GM21825 (cell line): ENCODE measurements at regions not wholly inside any gene's neighbourhood (a gene's known extent, or its start where the extent isn't known, plus 50 kb on each side); places are given as distances from the start of the nearest gene placed in this dataset.
"Not testable (repeated sequence)": the region's sequence is repeated elsewhere in the genome, so short reads cannot be mapped to it uniquely, and the experiment has no call there.

Experiments used
- ATAC-seq: cut with Tn5 transposase; IDR thresholded peaks from one replicate; pipeline ENCODE4 v1.9.1; 2021; ENCODE audit warnings: mild to moderate bottlenecking, moderate library complexity; ENCODE audit not compliant: unreplicated experiment

DNA sequence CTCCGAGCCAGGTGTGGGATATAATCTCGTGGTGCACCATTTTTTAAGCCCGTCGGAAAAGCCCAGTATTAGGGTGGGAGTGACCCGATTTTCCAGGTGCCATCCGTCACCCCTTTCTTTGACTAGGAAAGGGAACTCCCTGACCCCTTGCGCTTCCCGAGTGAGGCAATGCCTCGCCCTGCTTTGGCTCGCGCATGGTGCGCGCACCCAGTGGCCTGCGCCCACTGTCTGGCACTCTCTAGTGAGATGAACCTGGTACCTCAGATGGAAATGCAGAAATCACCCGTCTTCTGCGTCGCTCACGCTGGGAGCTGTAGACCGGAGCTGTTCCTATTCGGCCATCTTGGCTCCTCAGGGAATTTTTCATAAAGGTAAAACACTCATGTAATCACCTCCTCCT, 63.9 kb downstream of the RWDD3 start:
- not testable (repeated sequence) for ATAC-seq

DNA sequence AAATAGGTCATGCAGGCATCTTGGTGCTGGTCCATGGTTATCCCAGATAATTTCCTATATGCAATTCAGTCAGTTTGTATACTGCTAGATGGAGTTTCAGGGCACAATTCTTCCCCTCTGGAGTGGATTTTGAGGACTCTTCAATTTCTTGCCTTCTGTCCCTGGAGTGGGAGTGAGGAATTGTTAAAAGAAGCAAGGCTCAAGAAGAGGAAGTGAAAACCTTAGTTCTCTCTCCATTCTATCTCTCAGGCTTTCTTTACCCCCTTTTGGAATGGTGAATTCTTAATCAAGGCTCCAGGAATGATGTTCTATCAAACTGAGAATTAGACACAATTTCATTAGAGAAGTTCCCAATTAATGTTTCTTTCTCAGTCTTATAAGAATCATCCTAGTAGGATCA, 67.1 kb downstream of the RWDD3 start:
- no peak for ATAC-seq

DNA sequence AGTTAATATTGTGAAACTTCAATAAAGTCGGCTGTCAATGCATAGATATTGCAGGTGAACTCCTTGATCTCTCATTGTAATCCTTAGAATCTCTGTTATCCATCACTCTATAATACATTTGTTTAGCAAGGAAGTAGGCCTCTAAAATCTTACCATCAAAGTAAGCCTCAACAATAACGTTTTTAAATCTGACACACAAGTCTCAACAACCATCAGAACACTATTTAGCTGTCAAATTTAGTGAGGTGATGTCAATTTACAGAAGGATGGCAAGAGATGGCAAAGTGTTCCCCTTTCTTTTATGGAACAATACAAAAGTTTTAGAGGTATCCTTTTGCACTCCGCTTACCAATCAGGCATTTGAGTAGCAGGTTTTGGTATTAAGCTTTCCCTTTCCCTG, 67.6 kb downstream of the RWDD3 start:
- no peak for ATAC-seq

DNA sequence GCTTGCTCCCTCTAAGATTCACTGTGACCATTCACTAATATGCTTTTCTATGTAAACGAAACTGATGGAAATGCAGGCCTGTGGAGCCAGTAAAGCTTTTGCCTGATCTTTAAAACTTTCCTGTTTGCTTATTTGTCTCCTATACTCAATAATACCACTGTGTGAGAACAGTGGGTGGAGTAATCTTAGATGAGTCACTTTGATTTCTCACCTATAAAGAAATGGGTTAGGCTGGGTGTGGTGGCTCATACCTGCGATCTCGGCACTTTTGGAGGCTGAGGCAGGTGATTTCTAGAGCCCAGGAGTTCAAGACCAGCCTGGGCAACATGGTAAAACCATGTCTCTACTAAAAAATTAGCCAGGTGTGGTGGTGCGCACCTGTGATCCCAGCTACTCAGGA, 70.8 kb downstream of the RWDD3 start:
- no peak for ATAC-seq

DNA sequence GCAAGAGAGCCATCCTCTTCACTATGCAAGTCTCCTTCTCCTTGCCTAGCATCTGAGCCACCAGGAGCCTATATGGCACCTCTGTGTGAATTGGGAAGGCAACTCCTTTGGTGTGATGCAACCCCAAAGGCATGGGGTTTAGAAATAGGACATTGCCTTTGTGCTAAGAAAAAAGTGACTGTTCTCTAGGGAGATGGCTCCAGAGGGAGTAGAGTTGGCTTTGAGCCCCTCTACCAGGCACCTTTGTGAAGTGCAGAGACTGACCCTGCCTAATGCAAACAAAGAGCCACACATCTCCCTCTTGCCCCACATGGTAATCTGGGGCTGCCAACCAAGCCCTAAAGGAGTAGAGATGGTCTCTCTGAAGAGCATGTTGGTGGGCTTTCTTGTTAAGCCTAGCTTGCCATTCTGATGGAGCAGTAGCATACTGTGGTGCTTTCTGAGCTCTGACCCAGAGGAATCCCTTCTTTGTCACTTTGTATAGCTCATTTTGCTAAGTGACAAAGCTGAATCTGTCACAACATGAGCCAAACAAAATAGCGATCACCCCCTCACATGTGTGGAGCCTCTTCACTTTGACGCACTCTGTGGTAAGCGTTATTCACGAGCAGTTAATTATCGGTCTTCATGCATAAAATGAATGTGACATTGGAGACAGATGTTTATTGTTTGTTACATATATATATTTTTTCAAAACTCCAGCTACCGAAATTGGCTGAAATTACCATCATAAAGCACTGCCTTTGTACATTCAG, 74.4 kb downstream of the RWDD3 start:
- no peak for ATAC-seq

DNA sequence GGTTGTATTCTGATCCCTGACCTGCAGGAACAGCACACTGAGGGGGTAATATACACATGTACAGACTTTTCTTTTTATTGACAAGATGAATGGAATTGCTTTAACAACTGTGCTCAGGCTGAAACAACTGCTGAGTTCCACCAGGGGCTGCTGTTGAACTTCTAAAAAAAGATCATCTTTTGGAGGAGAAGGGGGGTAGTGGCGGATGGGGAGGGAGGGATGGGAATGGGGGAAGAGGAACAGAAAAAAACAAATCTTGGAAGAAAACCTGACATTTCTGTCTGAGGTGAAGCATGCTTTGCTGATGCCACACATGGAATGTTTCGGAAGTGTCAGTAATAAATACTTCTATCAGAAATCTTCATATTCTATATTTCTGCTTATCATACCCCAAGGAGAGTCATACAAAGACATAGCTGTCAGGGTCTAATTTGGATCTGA, 75.0 kb downstream of the RWDD3 start:
- no peak for ATAC-seq

DNA sequence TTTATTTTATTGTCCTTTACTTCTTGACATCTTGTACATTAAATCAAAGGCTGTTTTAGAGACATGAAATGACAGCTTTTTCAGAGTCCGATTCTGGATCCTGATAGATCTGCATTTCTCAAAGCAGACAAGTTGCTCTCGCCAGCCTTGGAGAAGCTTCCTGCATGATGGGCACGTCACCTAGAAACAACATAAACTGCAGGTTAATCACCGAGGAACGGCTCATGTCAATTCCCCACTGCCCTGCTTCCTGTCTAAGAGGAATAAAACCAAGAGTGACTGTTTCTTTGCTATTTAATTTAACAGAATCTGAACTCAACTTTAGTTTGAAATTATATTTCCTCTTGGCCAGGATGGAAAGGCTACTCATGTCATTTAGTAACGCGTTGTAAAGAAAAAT, 77.0 kb downstream of the RWDD3 start:
- no peak for ATAC-seq

DNA sequence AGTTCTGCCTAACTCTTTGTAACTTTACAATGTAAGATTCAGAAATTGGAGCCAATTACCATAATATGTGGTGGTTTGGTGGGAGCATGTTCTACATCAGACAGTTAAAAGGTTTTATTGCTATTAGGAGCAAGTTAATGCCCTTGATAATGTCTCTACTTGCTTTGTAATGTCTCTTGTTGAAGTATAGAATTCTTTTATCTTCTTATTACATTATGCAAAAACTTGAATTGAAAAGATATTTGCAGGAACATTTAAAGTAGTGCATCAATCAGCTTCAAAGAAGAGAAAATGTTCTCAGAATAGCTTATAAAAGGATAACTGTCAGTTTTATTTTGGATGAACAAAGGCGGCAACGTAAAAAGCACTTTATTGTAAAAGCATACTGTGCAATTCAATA, 77.8 kb downstream of the RWDD3 start:
- no peak for ATAC-seq

DNA sequence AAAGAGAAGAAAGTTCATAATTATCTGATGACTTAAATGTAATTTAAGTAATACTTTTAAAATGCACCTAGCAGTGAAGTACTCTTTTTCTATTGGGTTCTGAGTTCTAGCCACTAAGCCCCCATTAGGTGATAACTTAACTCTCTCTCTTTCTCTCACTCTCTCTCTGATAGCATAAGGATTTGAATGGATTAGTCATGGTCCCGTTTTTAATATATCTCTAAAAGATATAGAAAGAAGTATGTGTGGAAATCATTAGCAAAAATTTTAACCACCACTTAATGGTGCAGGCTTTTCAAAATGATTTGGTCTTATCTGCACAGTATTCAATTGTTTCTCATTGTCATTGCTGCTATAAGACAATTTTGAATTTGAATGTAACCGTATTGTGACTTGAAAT, 78.2 kb downstream of the RWDD3 start:
- no peak for ATAC-seq

DNA sequence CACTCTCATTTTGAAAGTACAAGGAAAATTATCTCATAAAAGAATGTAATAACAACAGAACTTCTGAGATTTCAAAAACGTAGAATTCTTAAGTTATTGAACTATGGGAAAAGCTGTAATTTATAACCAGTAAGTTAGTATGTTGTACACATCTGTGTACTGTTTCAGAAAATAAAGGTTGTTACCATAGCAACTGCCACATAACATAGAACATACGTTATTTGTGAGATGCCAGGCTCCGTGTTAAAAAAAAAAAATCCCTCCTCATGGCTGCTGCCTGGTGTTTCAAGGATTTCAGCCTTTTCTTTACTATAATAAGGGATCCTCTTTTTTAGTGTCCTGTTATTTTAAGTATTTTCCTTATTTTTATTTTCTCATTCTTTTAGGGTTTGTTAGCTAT, 79.5 kb downstream of the RWDD3 start:
- ATAC-seq = no peak

DNA sequence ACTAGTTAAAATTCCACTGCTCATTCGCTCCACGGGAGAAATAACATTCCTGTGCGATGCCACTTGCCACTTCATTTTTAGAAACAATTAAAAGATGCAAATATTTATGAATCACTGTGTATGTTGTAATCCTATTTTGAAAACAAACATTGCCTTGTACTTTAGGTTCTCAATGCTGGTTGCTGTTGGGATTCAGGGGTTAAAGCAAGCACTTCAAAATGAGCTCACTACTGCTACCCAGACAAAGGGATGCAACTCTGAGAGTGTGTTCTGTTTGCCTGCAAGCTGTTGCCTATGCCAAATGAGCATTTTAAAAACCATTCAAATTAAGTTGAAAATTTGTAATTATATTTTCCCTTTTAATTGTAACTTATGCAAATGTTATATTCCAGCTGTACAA, 87.5 kb downstream of the RWDD3 start:
- ATAC-seq = no peak

DNA sequence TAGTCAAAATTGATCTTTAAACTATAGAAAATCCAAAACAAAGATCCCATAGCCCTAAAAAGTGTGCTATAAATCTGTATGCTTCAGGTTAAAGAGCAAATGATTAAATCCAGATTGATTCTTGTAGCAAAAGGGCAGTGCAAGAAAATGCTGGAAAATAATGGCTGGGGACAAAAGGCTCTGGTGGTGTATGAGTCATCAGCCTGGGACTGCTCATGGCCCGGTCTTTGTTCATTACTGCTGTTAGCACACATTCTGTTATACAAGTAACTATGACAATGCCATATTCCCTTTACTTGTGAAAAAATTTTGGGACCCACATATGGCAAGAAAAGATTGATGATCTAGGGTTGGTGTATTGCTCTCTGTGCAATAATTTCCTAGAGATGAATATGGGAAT, 89.1 kb downstream of the RWDD3 start:
- no peak for ATAC-seq

DNA sequence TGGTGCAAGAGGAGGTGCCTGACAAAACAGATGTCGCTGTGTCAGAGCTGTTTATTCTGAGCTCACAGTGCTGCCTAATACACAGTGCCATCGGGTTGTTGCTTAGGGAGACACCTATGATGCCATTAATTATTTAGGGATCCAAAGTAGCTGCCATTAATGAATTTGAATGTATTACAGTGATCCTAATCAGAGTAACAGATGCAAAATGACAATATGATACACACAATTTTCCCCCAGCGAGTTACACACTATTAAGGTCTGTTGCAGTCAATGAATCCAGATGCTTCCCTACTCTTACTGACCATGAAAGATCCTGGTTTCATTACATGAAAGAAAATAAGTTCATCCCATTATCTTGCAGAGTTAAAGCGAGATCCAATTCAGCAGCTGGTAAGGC, 91.3 kb downstream of the RWDD3 start:
- ATAC-seq = no peak

DNA sequence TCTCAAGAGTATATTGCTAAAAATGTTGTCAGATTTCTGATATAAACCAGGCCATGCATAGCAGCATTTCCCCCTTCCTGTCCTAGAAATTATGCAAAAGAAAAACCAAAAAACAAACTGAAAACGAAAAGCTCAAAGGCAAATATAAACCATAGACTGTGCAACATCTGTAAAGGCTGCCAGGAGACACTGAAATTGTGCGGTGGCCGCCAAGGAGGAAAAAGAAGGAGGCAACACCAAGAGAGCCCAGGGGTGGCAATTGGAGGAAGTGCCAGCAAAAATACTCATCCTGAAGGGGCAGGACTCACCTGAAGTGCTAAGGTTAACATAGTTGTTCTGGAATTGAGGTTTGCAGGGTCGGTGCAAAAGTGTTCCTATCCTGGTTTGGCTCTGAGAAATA, 92.0 kb downstream of the RWDD3 start:
- no peak for ATAC-seq

DNA sequence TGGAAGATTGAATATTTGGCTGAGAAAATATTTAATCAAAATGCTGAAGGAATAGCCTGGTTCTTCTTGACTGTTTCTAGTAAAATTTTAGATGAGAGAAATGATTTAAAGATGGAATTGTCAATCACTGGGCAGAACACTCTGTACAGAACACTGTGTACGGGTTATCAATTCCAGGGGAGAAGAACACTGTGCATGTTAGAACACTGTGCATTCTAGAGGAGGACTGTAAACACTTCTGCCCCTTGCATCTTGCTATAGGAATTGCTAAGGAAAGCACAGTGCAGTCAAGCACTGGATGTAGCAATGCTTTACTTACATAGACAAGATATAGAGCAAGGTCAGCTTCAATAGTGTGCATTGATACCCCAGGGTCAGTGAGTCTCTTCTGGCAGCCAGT, 98.7 kb downstream of the RWDD3 start:
- ATAC-seq = no peak

DNA sequence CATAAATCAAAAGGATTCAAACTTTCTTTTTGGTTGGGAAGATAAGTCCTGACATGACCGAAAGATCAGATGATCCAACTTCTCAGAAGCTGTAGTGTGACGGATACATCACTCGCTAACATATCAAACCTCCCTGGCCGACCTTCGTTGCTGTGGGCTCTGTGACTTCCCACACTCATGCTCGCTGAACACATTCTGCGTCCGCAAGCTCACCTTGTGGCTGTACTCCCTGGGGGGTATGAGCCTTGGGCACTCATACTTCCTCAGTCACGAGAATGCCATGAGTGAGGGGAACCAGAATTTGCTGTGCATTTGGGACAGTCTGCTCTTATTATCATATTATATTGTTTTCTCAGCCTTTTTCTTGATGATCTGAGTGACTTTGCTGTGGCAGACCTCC, 105.4 kb downstream of the RWDD3 start:
- no peak for ATAC-seq

DNA sequence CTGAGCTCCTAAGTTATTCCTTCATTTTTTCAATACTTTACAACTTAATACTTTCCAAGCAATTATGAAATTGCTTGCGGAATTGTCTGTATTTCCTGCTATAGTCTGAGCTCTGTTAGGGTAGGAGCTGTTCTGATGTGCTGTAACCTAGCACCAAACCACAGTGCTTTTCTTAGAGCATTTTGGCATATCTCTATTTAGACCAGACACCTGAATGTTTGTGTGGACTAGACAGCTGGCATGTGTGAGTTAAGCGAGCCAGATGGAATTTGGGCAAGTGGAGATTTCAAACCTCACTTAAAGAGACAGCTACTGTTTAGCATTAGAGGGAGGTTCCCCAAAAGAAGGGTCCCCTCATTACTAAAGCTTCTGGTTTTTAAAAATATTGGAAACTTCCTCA, 106.1 kb downstream of the RWDD3 start:
- ATAC-seq = no peak

DNA sequence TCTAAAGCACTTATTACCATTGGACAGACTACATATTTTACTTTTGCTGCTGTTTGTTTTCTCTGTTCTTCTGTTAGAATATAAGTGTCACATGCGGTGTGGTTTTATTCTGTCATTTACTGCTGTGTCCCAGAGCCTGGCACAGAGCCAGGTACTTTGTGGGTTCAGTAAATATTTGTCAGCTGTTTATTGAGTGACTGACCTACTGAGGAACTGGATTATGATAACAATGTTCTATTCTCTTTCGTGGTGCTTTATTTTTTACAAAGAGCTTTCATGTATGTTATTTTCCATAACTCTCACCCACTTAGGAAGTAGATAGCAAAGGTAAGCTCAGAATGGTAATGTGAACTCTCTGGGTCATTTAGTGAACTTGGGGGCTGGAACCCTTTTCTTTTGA, 118.8 kb downstream of the RWDD3 start:
- no peak for ATAC-seq

DNA sequence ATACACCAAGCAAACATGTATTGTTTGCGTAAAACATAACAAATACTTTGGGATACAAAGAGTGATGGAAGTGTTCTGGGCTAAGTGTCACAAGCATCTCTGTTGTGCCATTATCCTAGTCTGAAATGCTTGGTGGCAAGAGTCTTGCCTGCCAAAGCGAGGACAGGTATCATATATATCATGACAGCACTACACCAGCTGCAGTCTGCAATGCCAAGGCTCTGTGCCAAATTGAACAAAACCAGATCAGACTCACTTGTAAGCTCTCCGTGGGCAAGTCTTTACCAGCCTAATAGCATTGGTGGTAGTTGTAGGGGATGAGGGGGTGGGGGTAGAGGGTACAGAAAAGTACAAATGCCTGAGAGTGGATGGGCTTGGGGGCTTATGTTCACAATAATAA, 119.2 kb downstream of the RWDD3 start:
- ATAC-seq = no peak

DNA sequence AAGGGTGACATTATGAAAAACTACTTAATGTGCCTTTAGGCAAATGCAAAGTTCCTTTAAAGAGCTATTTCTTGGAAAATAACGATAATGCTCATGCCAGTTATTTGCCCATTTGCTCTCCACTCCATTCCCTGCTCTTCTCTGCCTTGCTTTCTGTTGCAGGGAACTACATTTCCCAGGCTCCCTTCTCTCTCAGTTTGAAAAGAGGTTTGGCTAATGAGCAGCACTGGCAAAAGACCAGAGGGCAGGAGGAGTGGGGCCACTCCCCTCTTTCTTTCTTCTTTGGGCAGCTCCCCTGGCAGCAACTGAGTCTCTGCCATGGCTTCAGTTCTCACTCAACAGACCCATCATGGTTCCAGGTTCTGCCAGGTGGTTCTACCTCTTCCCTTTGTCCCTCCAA, 130.5 kb downstream of the RWDD3 start:
- ATAC-seq = no peak

DNA sequence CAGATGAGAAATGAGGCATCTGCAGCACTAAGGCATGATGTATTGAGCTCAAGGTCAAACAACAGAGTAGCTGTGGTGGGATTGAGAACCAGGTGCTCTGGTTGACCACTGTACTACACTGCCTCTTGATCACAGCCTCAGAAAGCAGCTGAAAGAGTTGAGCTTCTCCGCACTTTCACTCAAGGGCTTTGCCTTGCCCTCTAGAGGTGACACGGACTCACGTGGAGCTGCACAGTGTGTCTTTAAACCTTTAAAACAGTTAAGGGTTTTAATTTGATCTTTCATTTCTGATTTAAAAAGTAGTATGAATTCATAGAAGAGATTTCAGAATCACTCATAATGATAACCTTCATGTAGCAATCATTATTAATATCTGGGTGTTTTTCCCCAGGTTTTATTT, 132.5 kb downstream of the RWDD3 start:
- ATAC-seq = no peak

DNA sequence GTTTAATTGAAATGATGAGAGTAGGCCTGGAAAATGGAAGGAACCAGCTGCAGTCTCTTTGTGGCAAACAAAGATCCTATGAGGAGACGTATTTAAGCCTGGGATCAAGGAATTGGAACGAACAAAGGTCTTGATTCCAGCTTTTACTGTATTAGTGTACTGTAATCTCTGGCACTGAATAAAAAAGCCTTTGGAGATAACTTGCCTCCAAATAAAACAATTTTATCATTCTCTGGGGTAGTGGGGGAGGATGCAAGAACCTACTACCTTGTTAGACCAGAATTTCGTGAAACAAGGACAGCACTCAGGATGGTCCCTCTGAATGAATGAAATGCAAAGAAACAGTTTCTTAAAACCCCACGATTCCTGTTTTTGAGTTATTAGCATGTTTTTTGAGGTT, 134.2 kb downstream of the RWDD3 start:
- no peak for ATAC-seq

DNA sequence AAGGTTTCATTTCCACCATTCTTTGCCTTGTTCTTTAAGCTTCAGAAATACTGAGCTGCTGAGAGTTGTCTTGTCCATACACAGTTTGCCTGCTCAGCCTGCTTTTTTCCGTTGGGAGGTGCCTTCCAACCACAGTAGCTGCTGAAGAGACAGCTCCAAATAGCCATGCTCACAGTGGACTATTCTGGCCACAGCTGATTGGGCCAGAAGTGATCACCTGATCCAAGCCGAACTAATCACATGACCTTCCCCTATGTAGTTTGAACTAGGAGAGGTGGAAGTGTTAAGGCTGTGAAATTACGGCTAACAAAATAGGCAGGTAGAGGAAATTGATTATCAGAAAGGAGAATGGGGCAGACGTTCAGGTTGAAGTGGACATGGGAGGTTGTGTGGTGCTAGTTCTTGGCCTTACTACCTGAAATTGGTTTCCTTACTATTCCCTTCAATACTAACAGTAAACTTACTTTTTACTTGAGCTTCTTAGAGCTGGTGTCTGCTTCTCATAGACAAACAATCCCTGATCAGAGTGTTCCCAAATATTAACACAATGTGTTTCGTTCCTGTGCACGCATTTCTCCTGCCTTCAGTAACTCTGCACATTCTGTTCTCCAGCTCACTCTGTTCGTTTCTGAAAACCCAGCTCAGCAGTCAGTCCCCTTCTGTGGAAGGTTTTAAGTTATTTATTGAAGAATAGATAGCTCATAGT, 136.1 kb downstream of the RWDD3 start:
- ATAC-seq = no peak
